Activated T-cell treated with anti-CD3 and anti-CD28 coated beads, Interleukin-2, amount 50 U/mL, for 1 hour (primary cell): ENCODE measurements at regions not wholly inside any gene's neighbourhood (a gene's known extent, or its start where the extent isn't known, plus 50 kb on each side); places are given as distances from the start of the nearest gene placed in this dataset.
"Not testable (repeated sequence)": the region's sequence is repeated elsewhere in the genome, so short reads cannot be mapped to it uniquely, and the experiment has no call there.

Experiments used
- DNase-seq: peaks from one replicate; pipeline ENCODE4 v3.0.0-alpha.2; 2020

- DNase-seq: not testable (repeated sequence)
Measured at GRCh38 chr6:155627722-155628212, 172.1 kb upstream of the NOX3 start.

- no peak for DNase-seq
Measured at GRCh38 chr6:155623450-155624178, 168.0 kb upstream of the NOX3 start.

GRCh38 chr6:155614606-155615005, 159.0 kb upstream of the NOX3 start:
- DNase-seq: no peak

- no peak for DNase-seq
Measured at GRCh38 chr6:155611742-155612141, 156.1 kb upstream of the NOX3 start.

- no peak for DNase-seq
Measured at GRCh38 chr6:155604991-155605390, 149.4 kb upstream of the NOX3 start.

GRCh38 chr6:155599561-155599960, 143.9 kb upstream of the NOX3 start:
- no peak for DNase-seq

- no peak for DNase-seq
Measured at GRCh38 chr6:155599160-155599559, 143.5 kb upstream of the NOX3 start.

- no peak for DNase-seq
Measured at GRCh38 chr6:155595284-155595683, 139.6 kb upstream of the NOX3 start.

- no peak for DNase-seq
Measured at GRCh38 chr6:155591741-155592140, 136.1 kb upstream of the NOX3 start.

GRCh38 chr6:155589190-155589589, 133.6 kb upstream of the NOX3 start:
- DNase-seq: no peak

- DNase-seq: no peak
Measured at GRCh38 chr6:155587817-155588216, 132.2 kb upstream of the NOX3 start.

GRCh38 chr6:155586090-155586489, 130.5 kb upstream of the NOX3 start:
- no peak for DNase-seq

GRCh38 chr6:155584006-155584405, 128.4 kb upstream of the NOX3 start:
- DNase-seq: no peak

- DNase-seq: no peak
Measured at GRCh38 chr6:155582016-155582991, 126.7 kb upstream of the NOX3 start.

GRCh38 chr6:155580904-155581303, 125.3 kb upstream of the NOX3 start:
- no peak for DNase-seq

- DNase-seq: no peak
Measured at GRCh38 chr6:155578251-155578650, 122.6 kb upstream of the NOX3 start.

- DNase-seq: no peak
Measured at GRCh38 chr6:155561966-155562364, 106.3 kb upstream of the NOX3 start.

GRCh38 chr6:155561257-155561965, 105.8 kb upstream of the NOX3 start:
- DNase-seq: no peak

GRCh38 chr6:155549928-155550327, 94.3 kb upstream of the NOX3 start:
- no peak for DNase-seq

- no peak for DNase-seq
Measured at GRCh38 chr6:155549028-155549798, 93.6 kb upstream of the NOX3 start.

- DNase-seq: no peak
Measured at GRCh38 chr6:155548576-155548975, 92.9 kb upstream of the NOX3 start.

- DNase-seq: no peak
Measured at GRCh38 chr6:155544677-155545076, 89.0 kb upstream of the NOX3 start.
